ENCODE measurements at regions not wholly inside any gene's neighbourhood (a gene's known extent, or its start where the extent isn't known, plus 50 kb on each side); places are given as distances from the start of the nearest gene placed in this dataset.

GRCh38 chr13:103960001-103960400 is 893.8 kb upstream of the SLC10A2 start:
- Mint-ChIP-seq H3K36me3 (peaks cover 0 to 6% of the 10 kb centered on the region in 2 donors), H3K27ac (no peak overlapping the region), H3K9me3 (peaks cover 0 to 11% of the 10 kb centered on the region in 2 donors)
- ATAC-seq = no peak
- no peak for DNase-seq (ENCODE audit: low spot score in 2 of 2)

GRCh38 chr13:103958691-103959090 is 892.5 kb upstream of the SLC10A2 start:
- Mint-ChIP-seq H3K27ac (no peak overlapping the region), H3K36me3 (peaks cover 0 to 2% of the 10 kb centered on the region in 2 donors), H3K9me3 (peaks cover 3 to 14% of the 10 kb centered on the region in 2 donors)
- ATAC-seq (no peak), DNase-seq (ENCODE audit: low spot score in 2 of 2) (no peak)

- ATAC-seq (no peak), DNase-seq (ENCODE audit: low spot score in 2 of 2) (no peak)
- no peaks in the 10 kb centered on the region for H3K36me3 Mint-ChIP-seq
- H3K9me3 Mint-ChIP-seq = peaks cover 10 to 20% of the 10 kb centered on the region in 2 donors
- no peak overlapping the region for H3K27ac Mint-ChIP-seq
Measured at GRCh38 chr13:103957939-103958338, 891.7 kb upstream of the SLC10A2 start.

- no peak for DNase-seq (ENCODE audit: low spot score in 2 of 2)
- ATAC-seq = no peak
- Mint-ChIP-seq H3K36me3 (no peaks in the 10 kb centered on the region), H3K9me3 (peaks cover 15 to 20% of the 10 kb centered on the region in 2 donors), H3K27ac (no peak overlapping the region)
Measured at GRCh38 chr13:103953859-103954258, 887.6 kb upstream of the SLC10A2 start.

- no peaks in the 10 kb centered on the region for H3K36me3 Mint-ChIP-seq
- peaks cover 20 to 25% of the 10 kb centered on the region in 2 donors for H3K9me3 Mint-ChIP-seq
- ATAC-seq (no peak), DNase-seq (ENCODE audit: low spot score in 2 of 2) (no peak)
- no peak overlapping the region for H3K27ac Mint-ChIP-seq
Measured at GRCh38 chr13:103952183-103952582, 886.0 kb upstream of the SLC10A2 start.

- no peak for ATAC-seq
- Mint-ChIP-seq H3K27ac (no peak overlapping the region), H3K9me3 (peaks cover 15 to 20% of the 10 kb centered on the region in 2 donors), H3K36me3 (no peaks in the 10 kb centered on the region)
- no peak for DNase-seq (ENCODE audit: low spot score in 2 of 2)
Measured at GRCh38 chr13:103948426-103948825, 882.2 kb upstream of the SLC10A2 start.

GRCh38 chr13:103945836-103946235 is 879.6 kb upstream of the SLC10A2 start:
- Mint-ChIP-seq H3K36me3 (no peaks in the 10 kb centered on the region), H3K9me3 (peaks cover 9% of the 10 kb centered on the region in 2 donors), H3K27ac (no peak overlapping the region)
- ATAC-seq (no peak), DNase-seq (ENCODE audit: low spot score in 2 of 2) (no peak)

- DNase-seq (ENCODE audit: low spot score in 2 of 2) (no peak), ATAC-seq (no peak)
- H3K27ac Mint-ChIP-seq = no peak overlapping the region
- H3K36me3 Mint-ChIP-seq = no peaks in the 10 kb centered on the region
- peaks cover 3 to 5% of the 10 kb centered on the region in 2 donors for H3K9me3 Mint-ChIP-seq
Measured at GRCh38 chr13:103941506-103942140, 875.4 kb upstream of the SLC10A2 start.

GRCh38 chr13:103935117-103935516 is 868.9 kb upstream of the SLC10A2 start:
- DNase-seq (ENCODE audit: low spot score in 2 of 2) (no peak), ATAC-seq (no peak)
- peaks cover 5 to 11% of the 10 kb centered on the region in 2 donors for H3K9me3 Mint-ChIP-seq
- no peak overlapping the region for H3K27ac Mint-ChIP-seq
- no peaks in the 10 kb centered on the region for H3K36me3 Mint-ChIP-seq

GRCh38 chr13:103931885-103932284 is 865.7 kb upstream of the SLC10A2 start:
- no peak for ATAC-seq
- no peak for DNase-seq (ENCODE audit: low spot score in 2 of 2)
- Mint-ChIP-seq H3K36me3 (no peaks in the 10 kb centered on the region), H3K9me3 (peaks cover 5 to 11% of the 10 kb centered on the region in 2 donors), H3K27ac (no peak overlapping the region)

- H3K36me3 Mint-ChIP-seq = no peaks in the 10 kb centered on the region
- H3K27ac Mint-ChIP-seq = no peak overlapping the region
Measured at GRCh38 chr13:103931331-103931845, 865.2 kb upstream of the SLC10A2 start.

GRCh38 chr13:103926118-103926517 is 859.9 kb upstream of the SLC10A2 start:
- H3K9me3 Mint-ChIP-seq = peaks cover 0 to 4% of the 10 kb centered on the region in 2 donors
- DNase-seq (ENCODE audit: low spot score in 2 of 2) = no peak
- ATAC-seq = no peak
- H3K27ac Mint-ChIP-seq = no peak overlapping the region
- H3K36me3 Mint-ChIP-seq = no peaks in the 10 kb centered on the region

More at GRCh38 chr13:103931331-103931845, 865.2 kb upstream of the SLC10A2 start:
- H3K9me3 Mint-ChIP-seq = peaks cover 5 to 11% of the 10 kb centered on the region in 2 donors
- ATAC-seq (no peak), DNase-seq (ENCODE audit: low spot score in 2 of 2) (no peak)

- H3K27ac Mint-ChIP-seq = no peak overlapping the region
- DNase-seq (ENCODE audit: low spot score in 2 of 2) (no peak), ATAC-seq (no peak)
- peaks cover 0 to 3% of the 10 kb centered on the region in 2 donors for H3K9me3 Mint-ChIP-seq
- H3K36me3 Mint-ChIP-seq = no peaks in the 10 kb centered on the region
Measured at GRCh38 chr13:103908911-103909310, 842.7 kb upstream of the SLC10A2 start.

- no peak overlapping the region for H3K27ac Mint-ChIP-seq
- DNase-seq (ENCODE audit: low spot score in 2 of 2) = no peak
- peaks cover 0 to 3% of the 10 kb centered on the region in 2 donors for H3K9me3 Mint-ChIP-seq
- no peaks in the 10 kb centered on the region for H3K36me3 Mint-ChIP-seq
- no peak for ATAC-seq
Measured at GRCh38 chr13:103908274-103908673, 842.1 kb upstream of the SLC10A2 start.

- no peak for ATAC-seq
- no peak for DNase-seq (ENCODE audit: low spot score in 2 of 2)
- no peak overlapping the region for H3K27ac Mint-ChIP-seq
- H3K36me3 Mint-ChIP-seq = no peaks in the 10 kb centered on the region
- peaks cover 0 to 11% of the 10 kb centered on the region in 2 donors for H3K9me3 Mint-ChIP-seq
Measured at GRCh38 chr13:103903790-103904189, 837.6 kb upstream of the SLC10A2 start.

GRCh38 chr13:103898481-103898880 is 832.3 kb upstream of the SLC10A2 start:
- H3K27ac Mint-ChIP-seq = no peak overlapping the region
- DNase-seq (ENCODE audit: low spot score in 2 of 2) (no peak), ATAC-seq (no peak)
- H3K36me3 Mint-ChIP-seq = no peaks in the 10 kb centered on the region
- peaks cover 0 to 8% of the 10 kb centered on the region in 2 donors for H3K9me3 Mint-ChIP-seq

GRCh38 chr13:103895835-103896531 is 829.8 kb upstream of the SLC10A2 start:
- Mint-ChIP-seq H3K9me3 (peaks cover 0 to 8% of the 10 kb centered on the region in 2 donors), H3K27ac (no peak overlapping the region), H3K36me3 (no peaks in the 10 kb centered on the region)
- DNase-seq (ENCODE audit: low spot score in 2 of 2) (no peak), ATAC-seq (no peak)

GRCh38 chr13:103894626-103895025 is 828.4 kb upstream of the SLC10A2 start:
- Mint-ChIP-seq H3K9me3 (no peaks in the 10 kb centered on the region), H3K27ac (no peak overlapping the region), H3K36me3 (no peaks in the 10 kb centered on the region)
- no peak for ATAC-seq
- DNase-seq (ENCODE audit: low spot score in 2 of 2) = no peak

All from activated naive CD4-positive, alpha-beta T cell treated with anti-CD3 and anti-CD28 coated beads, Interleukin-2, amount 50 U/mL, for 72 hours (primary cell).